K562 (cell line): ENCODE measurements at regions not wholly inside any gene's neighbourhood (a gene's known extent, or its start where the extent isn't known, plus 50 kb on each side); places are given as distances from the start of the nearest gene placed in this dataset.
A peak's percentile ranks its signal among the peaks of the same experiment; 100 is the strongest.

ENCODE experiments used
- CREM ChIP-seq: IDR thresholded peaks from 2 replicates; pipeline ENCODE4 v1.6.1; 2014; ENCODE audit warnings: antibody characterized with exemption, low read depth
- KDM4B ChIP-seq, 2 experiments: fragments of 450-650 bp in 1 of 2; sonication (generic) in 1 of 2; IDR thresholded peaks; 2 replicates each; pipeline ENCODE4 v1.6.1; 2016 to 2017; ENCODE audit warnings: borderline replicate concordance in 2 of 2, antibody characterized with exemption in 1 of 2, low read depth in 1 of 2, mild to moderate bottlenecking in 1 of 2
- MIER1 ChIP-seq: fragments of 450-650 bp; IDR thresholded peaks from 2 replicates; pipeline ENCODE4 v1.6.1; 2016; ENCODE audit warnings: antibody characterized with exemption, mild to moderate bottlenecking, low read depth
- NEUROD1 ChIP-seq: fragments of 150-350 bp; IDR thresholded peaks from 2 replicates; pipeline ENCODE4 v1.6.1; 2014; ENCODE audit warnings: borderline replicate concordance, low read length, low read depth; ENCODE audit not compliant: partially characterized antibody
- NFE2L1 ChIP-seq: fragments of 450-650 bp; IDR thresholded peaks from 2 replicates; pipeline ENCODE4 v1.6.1; 2016; ENCODE audit warnings: missing genetic modification characterization, low read depth, mild to moderate bottlenecking, missing compliant biosample characterization, moderate library complexity, borderline replicate concordance
- NONO ChIP-seq, 2 experiments: fragments of 200-400 bp in 1 of 2; fragments of 450-650 bp in 1 of 2; formaldehyde crosslinking in 1 of 2; IDR thresholded peaks; 2 replicates each; pipeline ENCODE4 v1.6.1; 2017; ENCODE audit warnings: low read depth in 2 of 2, mild to moderate bottlenecking in 2 of 2, moderate library complexity in 2 of 2, low read length in 1 of 2
- POLR2H ChIP-seq: IDR thresholded peaks from 2 replicates; pipeline ENCODE4 v1.6.1; 2016; ENCODE audit warnings: missing genetic modification characterization, low read depth, mild to moderate bottlenecking, control low read depth, missing compliant biosample characterization, moderate library complexity
- POLR3A ChIP-seq: IDR thresholded peaks from 2 replicates; pipeline ENCODE4 v1.6.1; 2011; ENCODE audit warnings: borderline replicate concordance, mild to moderate bottlenecking, moderate library complexity; ENCODE audit not compliant: insufficient read length, insufficient read depth; ENCODE audit errors: extremely low read depth
- TEAD4 ChIP-seq, 2 experiments: sonication (generic) in 1 of 2; formaldehyde crosslinking in 1 of 2; IDR thresholded peaks; 2 replicates each; pipeline versions ENCODE4 v1.6.1 to v1.8.0; 2012 to 2022; ENCODE audit warnings: borderline replicate concordance in 1 of 2, inconsistent platforms in 1 of 2, low read length in 1 of 2, mild to moderate bottlenecking in 1 of 2, missing genetic modification reagents in 1 of 2
- TOE1 ChIP-seq, 2 experiments: fragments of 450-650 bp in 1 of 2; sonication (generic) in 1 of 2; formaldehyde crosslinking in 1 of 2; IDR thresholded peaks; 2 replicates each; pipeline versions ENCODE4 v1.7.1 to v1.8.0; 2016 to 2022; ENCODE audit warnings: borderline replicate concordance in 2 of 2, mild to moderate bottlenecking in 2 of 2, antibody characterized with exemption in 1 of 2, inconsistent platforms in 1 of 2, low read depth in 1 of 2, missing genetic modification reagents in 1 of 2, moderate library complexity in 1 of 2
- ZC3H4 ChIP-seq: sonication (generic); formaldehyde crosslinking; IDR thresholded peaks from 2 replicates; pipeline ENCODE4 v1.9.0; 2021; ENCODE audit warnings: missing genetic modification reagents, borderline replicate concordance
- ZFP1 ChIP-seq: fragments of 450-650 bp; formaldehyde crosslinking; IDR thresholded peaks from 2 replicates; pipeline ENCODE4 v1.4.0; 2020; ENCODE audit warnings: mild to moderate bottlenecking, mixed read lengths
- ZNF212 ChIP-seq: fragments of 450-650 bp; formaldehyde crosslinking; IDR thresholded peaks from 2 replicates; pipeline ENCODE4 v1.4.0; 2020; ENCODE audit warnings: mild to moderate bottlenecking
- ZNF24 ChIP-seq: fragments of 450-650 bp; IDR thresholded peaks from 2 replicates; pipeline ENCODE4 v1.6.1; 2016
- ZNF282 ChIP-seq: sonication (generic); formaldehyde crosslinking; IDR thresholded peaks from 2 replicates; pipeline ENCODE4 v1.8.1; 2023; ENCODE audit warnings: missing genetic modification reagents
- ZNF347 ChIP-seq: fragments of 450-650 bp; formaldehyde crosslinking; IDR thresholded peaks from 2 replicates; pipeline ENCODE4 v1.4.0; 2020; ENCODE audit warnings: low read depth, mild to moderate bottlenecking, moderate library complexity
- ZNF707 ChIP-seq: fragments of 250-450 bp; sonication (Bioruptor Pico); conservative IDR thresholded peaks from 2 replicates; pipeline ENCODE4 v1.8.0; 2022; ENCODE audit warnings: inconsistent platforms, mild to moderate bottlenecking, moderate library complexity
- ZNF717 ChIP-seq: fragments of 250-450 bp; sonication (Bioruptor Pico); IDR thresholded peaks from 2 replicates; pipeline ENCODE4 v1.5.0; 2021
- TF ChIP-seq, protein P1 (sequence below): fragments of 150-350 bp; conservative IDR thresholded peaks from 2 replicates; pipeline ENCODE4 v1.6.1; 2014; ENCODE audit warnings: low read length
- TF ChIP-seq, protein P2 (sequence below): fragments of 450-650 bp; IDR thresholded peaks from 2 replicates; pipeline ENCODE4 v1.6.1; 2016; ENCODE audit warnings: low read depth, mild to moderate bottlenecking, moderate library complexity

DNA sequence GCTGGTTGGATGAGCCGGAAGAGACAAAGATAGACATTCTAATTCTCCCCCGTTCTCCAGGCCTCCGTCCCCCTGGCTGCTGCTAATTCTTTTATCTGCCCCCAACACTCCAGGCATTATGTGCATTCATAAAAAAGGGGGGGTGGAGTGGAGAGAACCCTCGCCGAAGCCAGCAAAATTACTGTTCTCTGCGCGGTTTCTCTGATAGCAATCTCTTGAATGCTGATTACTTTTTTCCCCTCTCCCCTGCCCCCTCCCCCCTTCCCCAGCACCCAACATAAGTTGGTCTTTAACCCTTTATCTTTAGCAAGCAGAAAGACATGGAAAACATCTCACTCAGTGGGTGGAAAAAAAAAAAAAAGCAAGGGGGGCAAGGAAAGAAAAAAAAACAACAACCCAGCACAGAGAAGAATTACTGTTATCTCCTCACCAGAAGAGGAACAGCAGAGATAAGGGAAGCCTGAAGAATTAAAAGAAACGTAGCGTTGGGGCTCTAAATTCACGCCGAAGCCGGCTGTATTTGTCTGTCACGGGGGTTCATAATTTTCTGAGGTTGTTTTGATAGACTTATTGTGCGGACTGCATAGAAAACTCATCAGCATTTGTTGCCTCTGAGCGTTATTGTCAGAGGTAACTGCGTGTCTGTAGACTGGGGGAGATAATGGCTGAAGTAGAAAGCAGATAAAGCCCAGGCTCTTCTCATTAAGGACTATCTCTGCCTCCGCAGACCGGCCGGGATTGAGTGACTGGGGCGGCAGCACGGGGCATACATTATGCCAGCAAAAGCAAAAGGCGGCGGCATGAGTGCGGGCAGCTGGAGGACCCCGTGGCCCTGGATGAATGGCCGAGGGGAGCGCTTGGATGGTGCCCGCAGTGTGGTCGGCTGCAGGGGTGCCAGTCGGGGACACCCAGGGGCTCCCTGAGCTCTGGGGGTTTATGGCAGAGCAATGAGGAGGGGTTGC, 126.9 kb downstream of the MRM1 start (continued):
- TF ChIP-seq, protein P1, sequence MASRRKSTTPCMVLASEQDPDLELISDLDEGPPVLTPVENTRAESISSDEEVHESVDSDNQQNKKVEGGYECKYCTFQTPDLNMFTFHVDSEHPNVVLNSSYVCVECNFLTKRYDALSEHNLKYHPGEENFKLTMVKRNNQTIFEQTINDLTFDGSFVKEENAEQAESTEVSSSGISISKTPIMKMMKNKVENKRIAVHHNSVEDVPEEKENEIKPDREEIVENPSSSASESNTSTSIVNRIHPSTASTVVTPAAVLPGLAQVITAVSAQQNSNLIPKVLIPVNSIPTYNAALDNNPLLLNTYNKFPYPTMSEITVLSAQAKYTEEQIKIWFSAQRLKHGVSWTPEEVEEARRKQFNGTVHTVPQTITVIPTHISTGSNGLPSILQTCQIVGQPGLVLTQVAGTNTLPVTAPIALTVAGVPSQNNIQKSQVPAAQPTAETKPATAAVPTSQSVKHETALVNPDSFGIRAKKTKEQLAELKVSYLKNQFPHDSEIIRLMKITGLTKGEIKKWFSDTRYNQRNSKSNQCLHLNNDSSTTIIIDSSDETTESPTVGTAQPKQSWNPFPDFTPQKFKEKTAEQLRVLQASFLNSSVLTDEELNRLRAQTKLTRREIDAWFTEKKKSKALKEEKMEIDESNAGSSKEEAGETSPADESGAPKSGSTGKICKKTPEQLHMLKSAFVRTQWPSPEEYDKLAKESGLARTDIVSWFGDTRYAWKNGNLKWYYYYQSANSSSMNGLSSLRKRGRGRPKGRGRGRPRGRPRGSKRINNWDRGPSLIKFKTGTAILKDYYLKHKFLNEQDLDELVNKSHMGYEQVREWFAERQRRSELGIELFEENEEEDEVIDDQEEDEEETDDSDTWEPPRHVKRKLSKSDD: 0 out of 2 replicates have a peak, but pooled peaks have one; percentile 51
- TF ChIP-seq TEAD4 (IDR thresholded peaks at IDR 0.05; ENCODE audit: low read length): peak; percentile 87
- no peak for TF ChIP-seq TEAD4 (CRISPR knock-in tag; IDR thresholded peaks at IDR 0.05; ENCODE audit: borderline replicate concordance)
- TF ChIP-seq ZNF282 (CRISPR knock-in tag): no peak
- TF ChIP-seq NONO (IDR thresholded peaks at IDR 0.05; ENCODE audit: low read depth in 2 of 2, low read length in 1 of 2): no peak
- TF ChIP-seq NEUROD1: no peak
- no peak for TF ChIP-seq POLR3A
- peak; percentile 52 for TF ChIP-seq CREM
- TF ChIP-seq ZNF24: no peak
- TF ChIP-seq ZNF212 (CRISPR knock-in tag): no peak
- TF ChIP-seq ZC3H4 (CRISPR knock-in tag): no peak
- no peak for TF ChIP-seq ZNF717 (CRISPR knock-in tag)
- TF ChIP-seq NFE2L1 (tag): no peak
- no peak for TF ChIP-seq TOE1 (IDR thresholded peaks at IDR 0.05; ENCODE audit: borderline replicate concordance)
- TF ChIP-seq TOE1 (CRISPR knock-in tag; IDR thresholded peaks at IDR 0.05; ENCODE audit: borderline replicate concordance, low read depth): no peak
- no peak for TF ChIP-seq ZFP1 (CRISPR knock-in tag)
- no peak for TF ChIP-seq ZNF707 (CRISPR knock-in tag)
- no peak for TF ChIP-seq ZNF347 (CRISPR knock-in tag)
- no peak for TF ChIP-seq POLR2H (tag)
- TF ChIP-seq MIER1: 0 out of 2 replicates have a peak, but pooled peaks have one; percentile 58
- TF ChIP-seq, protein P2, sequence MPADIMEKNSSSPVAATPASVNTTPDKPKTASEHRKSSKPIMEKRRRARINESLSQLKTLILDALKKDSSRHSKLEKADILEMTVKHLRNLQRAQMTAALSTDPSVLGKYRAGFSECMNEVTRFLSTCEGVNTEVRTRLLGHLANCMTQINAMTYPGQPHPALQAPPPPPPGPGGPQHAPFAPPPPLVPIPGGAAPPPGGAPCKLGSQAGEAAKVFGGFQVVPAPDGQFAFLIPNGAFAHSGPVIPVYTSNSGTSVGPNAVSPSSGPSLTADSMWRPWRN: 0 out of 2 replicates have a peak, but pooled peaks have one; percentile 52
- no peak for TF ChIP-seq KDM4B (IDR thresholded peaks at IDR 0.05; ENCODE audit: borderline replicate concordance in 2 of 2, low read depth in 1 of 2)
